GM19043 (cell line): ENCODE measurements at regions not wholly inside any gene's neighbourhood (a gene's known extent, or its start where the extent isn't known, plus 50 kb on each side); places are given as distances from the start of the nearest gene placed in this dataset.
A peak's percentile ranks its signal among the peaks of the same experiment; 100 is the strongest.

Experiments
- ATAC-seq: cut with Tn5 transposase; IDR thresholded peaks from one replicate; pipeline ENCODE4 v1.9.1; 2021; ENCODE audit warnings: low read depth; ENCODE audit not compliant: unreplicated experiment

- ATAC-seq, result no peak
Observed at GRCh38 chr5:112112346-112112745, 306.7 kb downstream of the EPB41L4A start.

DNA sequence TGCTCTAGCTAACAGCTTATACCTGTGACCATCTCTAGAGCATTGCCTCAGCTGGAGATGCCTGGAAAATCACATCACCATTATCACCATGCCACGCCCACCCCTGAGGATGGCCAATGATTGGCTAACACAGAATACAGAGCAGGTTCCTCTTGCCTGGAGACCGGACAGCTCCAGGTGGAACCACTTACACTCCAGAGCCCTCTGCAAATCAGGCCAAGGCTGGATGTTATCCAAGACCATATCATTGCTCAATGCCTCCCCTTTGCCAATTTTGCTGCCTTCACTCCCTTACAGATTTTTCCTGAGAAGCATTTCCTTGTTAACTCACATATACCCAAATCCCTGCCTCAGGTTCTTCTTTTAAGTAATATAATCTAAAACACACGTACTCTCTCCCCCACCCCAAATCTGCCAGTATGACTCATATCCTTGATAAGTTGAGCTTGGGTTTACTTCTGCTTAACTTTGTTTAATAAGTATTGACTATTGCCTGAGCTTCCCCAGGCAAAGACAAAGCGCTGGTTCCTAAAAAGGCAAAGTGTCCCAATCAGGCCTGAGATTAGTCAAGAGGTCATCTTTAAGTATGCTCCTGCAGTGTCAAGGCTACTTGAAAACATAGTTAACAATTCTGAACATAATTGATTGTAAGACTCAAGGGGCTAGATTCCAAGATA is 309.6 kb downstream of the EPB41L4A start:
- no peak for ATAC-seq

DNA sequence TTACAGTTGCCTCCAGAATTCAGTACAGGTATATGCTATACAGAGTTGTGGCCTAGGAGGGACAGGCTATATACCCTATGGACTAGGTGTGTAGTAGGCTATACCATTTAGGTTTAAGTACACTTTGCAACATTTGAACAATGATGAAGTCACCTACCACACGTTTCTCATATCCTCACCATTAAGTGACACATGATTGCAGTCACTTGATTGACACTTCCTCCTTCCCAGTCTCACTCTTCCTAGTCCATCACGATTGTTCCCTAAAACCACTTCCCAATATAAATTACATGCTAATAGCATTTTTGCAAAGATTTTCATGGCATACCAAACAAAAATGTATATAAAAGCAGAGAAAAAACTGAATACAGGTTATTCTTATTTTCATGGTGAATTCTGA is 312.2 kb downstream of the EPB41L4A start:
- no peak for ATAC-seq

GRCh38 chr5:112097768-112098167 is 321.3 kb downstream of the EPB41L4A start:
- ATAC-seq, result no peak

DNA sequence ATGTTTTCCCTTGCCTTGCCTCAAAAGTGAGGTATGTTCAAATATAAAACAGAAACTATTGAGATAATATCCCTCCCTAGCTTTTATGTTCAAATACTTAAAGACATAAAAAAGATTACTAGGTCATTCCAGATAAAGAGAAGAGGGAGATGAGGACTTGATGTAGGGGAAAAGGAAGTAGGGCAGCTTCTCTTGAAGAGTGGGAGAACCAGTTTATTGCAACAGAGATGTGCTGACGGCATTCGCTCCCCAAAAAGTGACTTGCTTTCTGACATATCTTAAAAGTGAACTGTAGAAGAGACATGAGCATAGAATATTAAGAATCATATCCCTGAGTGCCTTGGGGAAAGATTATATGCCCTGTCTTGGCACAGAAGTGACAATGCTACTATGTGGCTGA is 330.2 kb upstream of the NREP start:
- ATAC-seq, result no peak

DNA sequence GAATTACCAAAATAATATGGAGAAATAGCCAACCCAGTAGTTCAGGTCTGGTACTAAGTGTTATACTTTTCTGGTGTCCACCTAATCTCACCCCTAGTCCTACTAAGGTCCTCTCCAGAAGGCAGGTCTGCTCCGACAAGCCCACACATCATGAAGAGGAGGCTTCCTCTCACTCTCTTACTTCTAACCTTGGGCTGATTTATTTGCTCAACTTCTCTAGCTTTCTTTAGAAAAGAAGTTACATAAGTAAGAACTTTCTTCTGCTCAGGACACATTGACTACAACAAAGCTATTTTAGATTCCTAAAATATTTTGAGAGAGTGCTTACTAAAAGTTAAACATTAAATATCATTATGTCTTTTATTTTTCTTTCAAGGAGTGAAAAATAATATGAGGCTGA is 329.7 kb upstream of the NREP start:
- no peak for ATAC-seq

DNA sequence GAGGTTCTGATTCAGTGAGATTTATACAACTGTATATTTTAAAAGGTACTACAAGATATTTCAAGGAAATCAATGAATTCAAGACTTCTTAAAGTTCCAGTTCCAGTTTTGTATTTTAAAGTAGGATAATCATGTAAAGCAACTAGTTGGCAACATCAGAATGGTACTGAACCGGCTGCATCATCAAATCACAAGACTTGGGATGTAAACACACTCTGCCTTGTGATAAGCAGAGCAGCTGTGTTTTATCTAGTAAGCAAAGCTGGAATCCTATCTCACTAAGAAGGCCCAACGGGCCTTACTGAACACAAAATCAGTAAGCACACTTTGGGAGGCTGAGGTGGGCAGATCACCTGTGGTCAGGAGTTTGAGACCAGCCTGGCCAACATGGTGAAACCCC is 327.2 kb upstream of the NREP start:
- ATAC-seq, result no peak

- ATAC-seq, result no peak
Observed at GRCh38 chr5:112083623-112084022, 326.6 kb upstream of the NREP start.

GRCh38 chr5:112077180-112077579 is 320.2 kb upstream of the NREP start:
- ATAC-seq, result peak; percentile 78

DNA sequence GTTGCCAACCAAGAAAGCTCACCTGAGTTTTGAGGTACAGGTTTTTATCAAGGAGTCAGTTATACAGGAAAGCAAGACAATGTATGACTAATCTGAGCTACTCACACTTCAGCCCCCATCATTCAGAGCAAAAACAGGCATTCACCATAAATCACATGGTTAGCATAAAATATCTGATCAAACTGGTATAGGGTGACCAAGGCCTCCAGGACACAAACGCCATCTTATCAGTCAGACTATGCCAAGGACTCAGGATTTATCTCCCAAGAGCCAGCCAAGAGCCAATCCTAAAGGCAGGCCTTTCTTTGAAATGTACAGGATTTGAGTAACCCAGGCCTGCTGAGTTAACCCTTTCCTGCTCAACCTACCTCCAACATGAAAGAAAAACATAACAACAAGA is 313.0 kb upstream of the NREP start:
- no peak for ATAC-seq

- no peak for ATAC-seq
Observed at GRCh38 chr5:112069329-112069728, 312.3 kb upstream of the NREP start.

- ATAC-seq, result no peak
Observed at GRCh38 chr5:112068593-112068992, 311.6 kb upstream of the NREP start.

- no peak for ATAC-seq
Observed at GRCh38 chr5:112065781-112066180, 308.8 kb upstream of the NREP start.

GRCh38 chr5:112064956-112065355 is 308.0 kb upstream of the NREP start:
- no peak for ATAC-seq

DNA sequence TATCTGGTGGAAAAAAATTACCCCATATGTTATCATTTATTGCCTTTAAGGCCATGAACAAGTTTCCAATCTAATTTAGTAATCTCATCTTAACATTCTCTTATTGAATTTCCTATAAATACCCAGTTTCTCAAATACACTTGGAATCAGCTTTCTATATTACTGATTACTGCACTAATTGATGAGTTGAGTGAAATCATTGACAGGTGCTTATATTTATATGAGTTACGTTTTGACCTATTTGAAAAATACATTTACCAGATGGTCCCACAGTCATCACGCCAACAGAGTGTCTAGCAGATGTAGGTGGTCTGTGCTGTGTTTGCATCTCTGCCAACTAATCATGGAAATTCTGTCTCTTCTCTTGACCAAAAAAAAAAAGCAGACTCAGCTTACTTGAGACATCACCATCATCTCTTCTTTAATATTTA is 307.3 kb upstream of the NREP start:
- no peak for ATAC-seq

- no peak for ATAC-seq
Observed at GRCh38 chr5:112063856-112064255, 306.9 kb upstream of the NREP start.

GRCh38 chr5:112063191-112063590 is 306.2 kb upstream of the NREP start:
- ATAC-seq, result no peak

DNA sequence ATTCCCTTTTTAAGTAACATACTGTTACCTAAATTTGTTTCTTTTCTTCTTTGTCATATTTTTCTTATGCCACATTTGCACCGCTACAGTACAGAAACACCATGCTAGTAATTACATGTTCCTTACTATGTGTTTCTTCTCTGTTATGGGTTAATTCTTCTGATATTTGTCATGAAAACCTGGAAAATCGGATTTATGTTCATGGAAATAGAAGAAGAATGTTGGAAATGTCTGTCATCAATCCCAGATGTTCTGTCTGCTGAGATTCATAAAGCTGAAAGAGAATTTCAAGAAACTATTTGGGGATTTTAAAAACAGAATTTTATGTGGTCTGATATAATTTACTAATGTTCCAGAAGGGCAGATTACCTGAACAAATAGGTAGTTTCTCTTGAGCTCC is 305.2 kb upstream of the NREP start:
- ATAC-seq, result no peak

DNA sequence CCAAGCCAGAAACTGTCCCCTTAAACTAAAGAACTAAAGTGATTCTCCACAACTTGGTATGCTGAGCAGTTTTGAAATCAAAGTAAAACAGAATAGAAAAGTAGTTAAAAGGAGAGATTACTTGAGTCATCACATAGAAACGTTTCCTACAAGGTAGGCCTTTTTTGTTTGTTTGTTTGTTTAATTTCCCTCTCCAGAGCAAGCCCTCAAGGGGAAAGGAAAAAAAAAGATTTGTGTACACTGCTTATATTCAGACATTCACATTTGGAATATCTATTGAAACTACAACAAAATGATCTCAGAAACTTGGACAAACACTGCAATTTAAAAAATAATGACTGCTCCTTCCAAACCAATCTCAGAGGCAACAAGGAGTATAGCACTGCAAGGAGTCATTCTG is 304.7 kb upstream of the NREP start:
- no peak for ATAC-seq

- ATAC-seq, result no peak
Observed at GRCh38 chr5:112059579-112060135, 302.7 kb upstream of the NREP start.

DNA sequence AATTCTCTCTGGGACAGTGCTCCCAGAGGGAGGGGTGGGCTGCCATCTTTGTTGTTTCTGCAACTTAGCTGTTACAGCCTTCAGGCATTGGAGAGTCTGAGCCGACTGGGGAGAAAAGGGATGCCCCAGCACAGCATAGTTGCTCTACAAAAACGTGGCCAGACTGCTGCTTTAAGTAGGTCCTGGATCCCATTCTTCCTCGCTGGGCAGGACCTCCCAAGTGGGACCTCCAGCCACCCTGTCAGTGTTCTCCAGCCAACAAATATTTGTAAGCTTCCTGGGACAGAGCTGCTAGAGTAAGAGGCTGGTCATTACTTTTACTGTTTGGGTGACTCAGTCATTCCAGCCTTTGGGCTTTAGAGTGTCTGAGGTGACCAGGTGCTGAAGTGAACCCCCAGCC is 292.7 kb upstream of the NREP start:
- ATAC-seq, result no peak

DNA sequence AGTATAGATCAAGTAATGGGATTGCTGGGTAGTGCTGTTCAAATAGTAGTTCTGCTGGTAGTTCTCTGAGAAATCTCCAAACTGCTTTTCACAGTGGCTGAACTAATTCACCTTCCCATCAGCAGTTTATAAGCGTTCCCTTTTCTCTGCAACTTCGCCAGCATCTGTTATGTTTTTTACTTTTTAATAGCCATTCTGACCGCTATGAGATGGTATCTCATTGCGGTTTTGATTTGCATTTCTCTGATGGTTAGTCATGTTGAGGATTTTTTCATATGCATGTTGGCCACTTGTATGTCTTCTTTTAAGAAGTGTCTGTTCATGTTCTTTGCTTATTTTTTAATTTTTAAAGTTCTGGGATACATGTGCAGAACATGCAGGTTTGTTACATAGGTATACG is 279.2 kb upstream of the NREP start:
- ATAC-seq, result no peak
